ENCODE measurements at regions not wholly inside any gene's neighbourhood (a gene's known extent, or its start where the extent isn't known, plus 50 kb on each side); places are given as distances from the start of the nearest gene placed in this dataset.
"Not testable (repeated sequence)": the region's sequence is repeated elsewhere in the genome, so short reads cannot be mapped to it uniquely, and the experiment has no call there.

DNA sequence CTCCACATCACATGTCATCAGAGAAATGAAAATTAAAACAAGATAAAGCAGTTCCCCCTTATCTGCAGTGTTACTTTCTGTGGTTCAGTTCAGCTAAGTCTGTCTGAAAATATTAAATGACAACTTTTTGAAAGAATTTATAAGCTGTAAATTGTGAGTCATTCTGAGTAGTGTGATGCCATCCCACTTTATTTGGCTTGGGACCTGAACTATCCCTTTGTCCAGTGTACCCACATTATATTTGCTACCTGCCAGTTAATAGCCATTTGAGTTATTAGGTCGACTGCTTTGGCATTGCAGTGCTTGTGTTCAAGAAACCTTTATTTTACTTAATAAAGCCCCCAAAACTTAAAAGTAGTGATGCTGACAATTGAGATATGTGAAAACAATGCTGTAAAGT is 804.2 kb downstream of the ANKRD7 start:
- Histone ChIP-seq H3K27ac (ENCODE audit: low read length) (no peak overlapping the region), H4K20me1 (ENCODE audit: insufficient read depth) (no peaks in the 10 kb centered on the region), H3K4me2 (ENCODE audit: low read length) (no peak overlapping the region), H3K36me3 (ENCODE audit: insufficient read depth, low read length) (no peaks in the 10 kb centered on the region), H3F3A (ENCODE audit: insufficient read depth, low read length, poor library complexity, severe bottlenecking) (no peaks in the 10 kb centered on the region), H3K9me2 (ENCODE audit: insufficient read depth, low read length) (no peaks in the 10 kb centered on the region), H2AFZ (ENCODE audit: low read depth, low read length) (no peak overlapping the region), H3K4me3 (ENCODE audit: low read length) (no peak overlapping the region), H3K9me3 (ENCODE audit: low read length) (no peaks in the 10 kb centered on the region), H3K79me2 (replicated peaks; ENCODE audit: insufficient read depth, low read length) (no peaks in the 10 kb centered on the region), H3K9ac (ENCODE audit: low read length) (no peak overlapping the region), H3K27me3 (ENCODE audit: insufficient read depth, low read depth, low read length) (no peaks in the 10 kb centered on the region)
- no peak for TF ChIP-seq POLR2AphosphoS5 (IDR thresholded peaks at IDR 0.05)
- TF ChIP-seq EZH2 (IDR thresholded peaks at IDR 0.05; ENCODE audit: borderline replicate concordance, insufficient read depth, low read length, poor library complexity, severe bottlenecking), result no peak
- TF ChIP-seq MXI1 (conservative IDR thresholded peaks at IDR 0.05; ENCODE audit: poor library complexity, severe bottlenecking), result no peak
- no peak for TF ChIP-seq TAF1 (IDR thresholded peaks at IDR 0.05; ENCODE audit: low read depth)
- TF ChIP-seq, protein P1, sequence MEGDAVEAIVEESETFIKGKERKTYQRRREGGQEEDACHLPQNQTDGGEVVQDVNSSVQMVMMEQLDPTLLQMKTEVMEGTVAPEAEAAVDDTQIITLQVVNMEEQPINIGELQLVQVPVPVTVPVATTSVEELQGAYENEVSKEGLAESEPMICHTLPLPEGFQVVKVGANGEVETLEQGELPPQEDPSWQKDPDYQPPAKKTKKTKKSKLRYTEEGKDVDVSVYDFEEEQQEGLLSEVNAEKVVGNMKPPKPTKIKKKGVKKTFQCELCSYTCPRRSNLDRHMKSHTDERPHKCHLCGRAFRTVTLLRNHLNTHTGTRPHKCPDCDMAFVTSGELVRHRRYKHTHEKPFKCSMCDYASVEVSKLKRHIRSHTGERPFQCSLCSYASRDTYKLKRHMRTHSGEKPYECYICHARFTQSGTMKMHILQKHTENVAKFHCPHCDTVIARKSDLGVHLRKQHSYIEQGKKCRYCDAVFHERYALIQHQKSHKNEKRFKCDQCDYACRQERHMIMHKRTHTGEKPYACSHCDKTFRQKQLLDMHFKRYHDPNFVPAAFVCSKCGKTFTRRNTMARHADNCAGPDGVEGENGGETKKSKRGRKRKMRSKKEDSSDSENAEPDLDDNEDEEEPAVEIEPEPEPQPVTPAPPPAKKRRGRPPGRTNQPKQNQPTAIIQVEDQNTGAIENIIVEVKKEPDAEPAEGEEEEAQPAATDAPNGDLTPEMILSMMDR (IDR thresholded peaks at IDR 0.05; ENCODE audit: poor library complexity, severe bottlenecking), result no peak
- TF ChIP-seq, protein P2, sequence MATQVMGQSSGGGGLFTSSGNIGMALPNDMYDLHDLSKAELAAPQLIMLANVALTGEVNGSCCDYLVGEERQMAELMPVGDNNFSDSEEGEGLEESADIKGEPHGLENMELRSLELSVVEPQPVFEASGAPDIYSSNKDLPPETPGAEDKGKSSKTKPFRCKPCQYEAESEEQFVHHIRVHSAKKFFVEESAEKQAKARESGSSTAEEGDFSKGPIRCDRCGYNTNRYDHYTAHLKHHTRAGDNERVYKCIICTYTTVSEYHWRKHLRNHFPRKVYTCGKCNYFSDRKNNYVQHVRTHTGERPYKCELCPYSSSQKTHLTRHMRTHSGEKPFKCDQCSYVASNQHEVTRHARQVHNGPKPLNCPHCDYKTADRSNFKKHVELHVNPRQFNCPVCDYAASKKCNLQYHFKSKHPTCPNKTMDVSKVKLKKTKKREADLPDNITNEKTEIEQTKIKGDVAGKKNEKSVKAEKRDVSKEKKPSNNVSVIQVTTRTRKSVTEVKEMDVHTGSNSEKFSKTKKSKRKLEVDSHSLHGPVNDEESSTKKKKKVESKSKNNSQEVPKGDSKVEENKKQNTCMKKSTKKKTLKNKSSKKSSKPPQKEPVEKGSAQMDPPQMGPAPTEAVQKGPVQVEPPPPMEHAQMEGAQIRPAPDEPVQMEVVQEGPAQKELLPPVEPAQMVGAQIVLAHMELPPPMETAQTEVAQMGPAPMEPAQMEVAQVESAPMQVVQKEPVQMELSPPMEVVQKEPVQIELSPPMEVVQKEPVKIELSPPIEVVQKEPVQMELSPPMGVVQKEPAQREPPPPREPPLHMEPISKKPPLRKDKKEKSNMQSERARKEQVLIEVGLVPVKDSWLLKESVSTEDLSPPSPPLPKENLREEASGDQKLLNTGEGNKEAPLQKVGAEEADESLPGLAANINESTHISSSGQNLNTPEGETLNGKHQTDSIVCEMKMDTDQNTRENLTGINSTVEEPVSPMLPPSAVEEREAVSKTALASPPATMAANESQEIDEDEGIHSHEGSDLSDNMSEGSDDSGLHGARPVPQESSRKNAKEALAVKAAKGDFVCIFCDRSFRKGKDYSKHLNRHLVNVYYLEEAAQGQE (IDR thresholded peaks at IDR 0.05; ENCODE audit: borderline replicate concordance), result no peak
- TF ChIP-seq RAD21 (conservative IDR thresholded peaks at IDR 0.05), result no peak
- no peak for TF ChIP-seq SMC3 (conservative IDR thresholded peaks at IDR 0.05; ENCODE audit: poor library complexity)
- no peak for TF ChIP-seq EP300 (conservative IDR thresholded peaks at IDR 0.05; ENCODE audit: poor library complexity, severe bottlenecking)

DNA sequence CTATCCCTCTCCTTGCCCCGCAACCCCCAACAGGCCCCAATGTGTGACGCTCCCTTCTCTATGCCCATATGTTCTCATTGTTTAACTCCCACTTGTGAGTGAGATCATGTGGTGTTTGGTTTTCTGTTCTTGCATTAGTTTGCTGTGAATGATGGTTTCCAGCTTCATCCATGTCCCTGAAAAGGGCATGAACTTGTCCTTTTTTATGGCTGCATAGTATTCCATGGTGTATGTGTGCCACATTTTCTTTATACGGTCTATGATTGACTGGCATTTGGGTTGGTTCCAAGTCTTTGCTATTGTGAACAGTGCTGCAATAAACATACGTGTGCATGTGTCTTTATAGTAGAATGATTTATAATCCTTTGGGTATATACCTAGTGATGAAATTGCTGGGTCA is 807.6 kb downstream of the ANKRD7 start:
- not testable (repeated sequence) for H3K9me2 ChIP-seq (ENCODE audit: insufficient read depth, low read length); H3K27ac ChIP-seq (ENCODE audit: low read length); H3K27me3 ChIP-seq (ENCODE audit: insufficient read depth, low read depth, low read length); H3K4me3 ChIP-seq (ENCODE audit: low read length); H3K4me2 ChIP-seq (ENCODE audit: low read length); H4K20me1 ChIP-seq (ENCODE audit: insufficient read depth); H3K9ac ChIP-seq (ENCODE audit: low read length); H2AFZ ChIP-seq (ENCODE audit: low read depth, low read length); H3K9me3 ChIP-seq (ENCODE audit: low read length); H3F3A ChIP-seq (ENCODE audit: insufficient read depth, low read length, poor library complexity, severe bottlenecking); H3K79me2 ChIP-seq (replicated peaks; ENCODE audit: insufficient read depth, low read length); H3K36me3 ChIP-seq (ENCODE audit: insufficient read depth, low read length)

DNA sequence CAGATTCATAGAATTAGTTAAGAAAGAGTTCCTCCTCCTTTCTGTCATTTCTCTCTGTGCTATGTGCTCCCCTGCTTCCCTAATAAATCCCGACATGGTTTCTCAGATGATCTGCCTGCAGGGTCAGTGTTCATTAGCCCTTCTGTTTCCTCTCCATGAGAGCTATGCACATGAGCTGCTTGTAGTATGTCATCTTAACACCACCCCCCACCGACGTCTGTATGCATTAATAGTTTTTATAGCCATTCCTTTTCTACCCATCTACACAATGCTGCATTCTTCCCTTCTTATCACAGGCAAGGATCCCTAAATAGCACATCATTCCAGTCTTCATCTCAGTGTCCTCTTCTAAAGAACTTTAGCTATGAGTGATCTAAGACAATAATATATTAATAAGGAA is 809.1 kb downstream of the ANKRD7 start:
- Histone ChIP-seq H3F3A (ENCODE audit: insufficient read depth, low read length, poor library complexity, severe bottlenecking) (no peaks in the 10 kb centered on the region), H3K9ac (ENCODE audit: low read length) (no peak overlapping the region)
- no peak for TF ChIP-seq EZH2 (IDR thresholded peaks at IDR 0.05; ENCODE audit: borderline replicate concordance, insufficient read depth, low read length, poor library complexity, severe bottlenecking)
- no peak for TF ChIP-seq SMC3 (conservative IDR thresholded peaks at IDR 0.05; ENCODE audit: poor library complexity)
- TF ChIP-seq POLR2AphosphoS5 (IDR thresholded peaks at IDR 0.05), result no peak
- TF ChIP-seq, protein P1 (IDR thresholded peaks at IDR 0.05; ENCODE audit: poor library complexity, severe bottlenecking), result no peak
- TF ChIP-seq TAF1 (IDR thresholded peaks at IDR 0.05; ENCODE audit: low read depth), result no peak
- TF ChIP-seq, protein P2 (IDR thresholded peaks at IDR 0.05; ENCODE audit: borderline replicate concordance), result no peak
- TF ChIP-seq EP300 (conservative IDR thresholded peaks at IDR 0.05; ENCODE audit: poor library complexity, severe bottlenecking), result no peak
- no peak for TF ChIP-seq MXI1 (conservative IDR thresholded peaks at IDR 0.05; ENCODE audit: poor library complexity, severe bottlenecking)
- no peak for TF ChIP-seq RAD21 (conservative IDR thresholded peaks at IDR 0.05)

More for the DNA sequence above, 809.1 kb downstream of the ANKRD7 start:
- Histone ChIP-seq H3K9me2 (ENCODE audit: insufficient read depth, low read length) (no peaks in the 10 kb centered on the region), H3K4me3 (ENCODE audit: low read length) (no peak overlapping the region), H3K9me3 (ENCODE audit: low read length) (no peaks in the 10 kb centered on the region), H3K27me3 (ENCODE audit: insufficient read depth, low read depth, low read length) (no peaks in the 10 kb centered on the region), H2AFZ (ENCODE audit: low read depth, low read length) (no peak overlapping the region), H3K4me2 (ENCODE audit: low read length) (no peak overlapping the region), H3K36me3 (ENCODE audit: insufficient read depth, low read length) (no peaks in the 10 kb centered on the region), H3K79me2 (replicated peaks; ENCODE audit: insufficient read depth, low read length) (no peaks in the 10 kb centered on the region), H3K27ac (ENCODE audit: low read length) (no peak overlapping the region), H4K20me1 (ENCODE audit: insufficient read depth) (no peaks in the 10 kb centered on the region)

All from neural cell (in vitro differentiated cells).